ENCODE measurements at regions not wholly inside any gene's neighbourhood (a gene's known extent, or its start where the extent isn't known, plus 50 kb on each side); places are given as distances from the start of the nearest gene placed in this dataset.

- TF ChIP-seq CREB1 (IDR thresholded peaks at IDR 0.05): no peak
- TF ChIP-seq CHD7 (IDR thresholded peaks at IDR 0.05; ENCODE audit: insufficient replicate concordance, low read length): no peak
- no peak for TF ChIP-seq USF2 (IDR thresholded peaks at IDR 0.05; ENCODE audit: low read length)
- TF ChIP-seq POLR2A (IDR thresholded peaks at IDR 0.05; ENCODE audit: control extremely low read depth in 1 of 2, low read depth in 2 of 2, low read length in 2 of 2): no peak
Observed at GRCh38 chr15:68485721-68486360, 53.9 kb upstream of the ITGA11 start (continued).
